H9 (cell line): ENCODE measurements at regions not wholly inside any gene's neighbourhood (a gene's known extent, or its start where the extent isn't known, plus 50 kb on each side); places are given as distances from the start of the nearest gene placed in this dataset.

Experiments used
- DNase-seq: peaks from one replicate; pipeline ENCODE4 v3.0.0-alpha.2; 2017
- H2AFZ ChIP-seq: one replicate; pipeline ENCODE4 v1.6.1; 2013; ENCODE audit warnings: mild to moderate bottlenecking, low read length, control low read depth, moderate library complexity
- H2AK5ac ChIP-seq: 2 replicates; pipeline ENCODE4 v1.6.1; 2013; ENCODE audit warnings: low read length, control low read depth, mixed read lengths; ENCODE audit not compliant: insufficient read length
- H2BK120ac ChIP-seq: one replicate; pipeline ENCODE4 v1.6.1; 2013; ENCODE audit warnings: low read depth, mild to moderate bottlenecking, low read length, control low read depth, inconsistent platforms; ENCODE audit not compliant: poor library complexity, severe bottlenecking
- H2BK12ac ChIP-seq: 2 replicates; pipeline ENCODE4 v1.6.1; 2013; ENCODE audit warnings: low read length, control low read depth, mixed read lengths, low read depth; ENCODE audit not compliant: insufficient read length
- H2BK15ac ChIP-seq: 2 replicates; pipeline ENCODE4 v1.6.1; 2013; ENCODE audit warnings: low read depth, low read length, control low read depth
- H2BK20ac ChIP-seq: one replicate; pipeline ENCODE4 v1.6.1; 2013; ENCODE audit warnings: low read depth, mild to moderate bottlenecking, low read length, control low read depth, inconsistent platforms; ENCODE audit not compliant: poor library complexity, severe bottlenecking
- H2BK5ac ChIP-seq: 2 replicates; pipeline ENCODE4 v1.6.1; 2013; ENCODE audit warnings: low read length, control low read depth, mixed read lengths; ENCODE audit not compliant: insufficient read length
- H3K14ac ChIP-seq: 2 replicates; pipeline ENCODE4 v1.6.1; 2013; ENCODE audit warnings: low read length, control low read depth; ENCODE audit not compliant: insufficient read depth
- H3K18ac ChIP-seq: 2 replicates; pipeline ENCODE4 v1.6.1; 2013; ENCODE audit warnings: low read depth, mild to moderate bottlenecking, mixed read lengths, low read length, control low read depth; ENCODE audit not compliant: insufficient read length
- H3K23ac ChIP-seq: 2 replicates; pipeline ENCODE4 v1.6.1; 2013; ENCODE audit warnings: low read length, control low read depth, mixed read lengths, low read depth; ENCODE audit not compliant: insufficient read length
- H3K23me2 ChIP-seq: 2 replicates; pipeline ENCODE4 v1.6.1; 2013; ENCODE audit warnings: low read depth, mild to moderate bottlenecking, mixed read lengths, low read length, control low read depth; ENCODE audit not compliant: insufficient read length, poor library complexity, severe bottlenecking
- H3K27ac ChIP-seq: 2 replicates; pipeline ENCODE4 v1.5.1; 2013; ENCODE audit warnings: low read length, control low read depth, mixed read lengths, low read depth; ENCODE audit not compliant: insufficient read length
- H3K27me3 ChIP-seq: 2 replicates; pipeline ENCODE4 v1.6.1; 2013; ENCODE audit warnings: low read length, control low read depth, inconsistent platforms; ENCODE audit not compliant: insufficient read depth
- H3K4ac ChIP-seq: 2 replicates; pipeline ENCODE4 v1.6.1; 2013; ENCODE audit warnings: low read depth, mild to moderate bottlenecking, control low read depth, inconsistent platforms, low read length, moderate library complexity
- H3K4me1 ChIP-seq: 2 replicates; pipeline ENCODE4 v1.6.1; 2013; ENCODE audit warnings: low read length, control low read depth, inconsistent platforms; ENCODE audit not compliant: insufficient read depth
- H3K4me2 ChIP-seq: 2 replicates; pipeline ENCODE4 v1.6.1; 2013; ENCODE audit warnings: low read length, control low read depth, mixed read lengths; ENCODE audit not compliant: insufficient read length, insufficient read depth
- H3K56ac ChIP-seq: 2 replicates; pipeline ENCODE4 v1.6.1; 2013; ENCODE audit warnings: low read depth, mild to moderate bottlenecking, mixed read lengths, low read length, control low read depth; ENCODE audit not compliant: insufficient read length
- H3K79me1 ChIP-seq: 2 replicates; pipeline ENCODE4 v1.6.1; 2013; ENCODE audit warnings: low read depth, mild to moderate bottlenecking, moderate library complexity, low read length, control low read depth, inconsistent platforms; ENCODE audit not compliant: insufficient read depth, poor library complexity, severe bottlenecking
- H3K79me2 ChIP-seq: 2 replicates; pipeline ENCODE4 v1.6.1; 2013; ENCODE audit warnings: low read length, control low read depth, inconsistent platforms; ENCODE audit not compliant: insufficient read depth
- H3K9ac ChIP-seq: 2 replicates; pipeline ENCODE4 v1.6.1; 2013; ENCODE audit warnings: low read length, control low read depth, mixed read lengths; ENCODE audit not compliant: insufficient read length; ENCODE audit errors: extremely low read depth
- H3K9me3 ChIP-seq: one replicate; pipeline ENCODE4 v1.6.1; 2013; ENCODE audit warnings: low read depth, low read length, inconsistent platforms; ENCODE audit not compliant: control insufficient read depth
- H3T11ph ChIP-seq: one replicate; pipeline ENCODE4 v1.6.1; 2013; ENCODE audit warnings: mild to moderate bottlenecking, low read length, control low read depth, inconsistent platforms
- H4K20me1 ChIP-seq: one replicate; pipeline ENCODE4 v1.6.1; 2013; ENCODE audit not compliant: control insufficient read depth, insufficient read length, insufficient read depth
- H4K5ac ChIP-seq: 2 replicates; pipeline ENCODE4 v1.6.1; 2013; ENCODE audit warnings: low read depth, mild to moderate bottlenecking, mixed read lengths, low read length, control low read depth; ENCODE audit not compliant: insufficient read length
- H4K8ac ChIP-seq: replicated peaks from 2 replicates; pipeline ENCODE4 v1.6.1; 2013; ENCODE audit warnings: low read length, control low read depth, mixed read lengths, low read depth; ENCODE audit not compliant: insufficient read length
- H4K91ac ChIP-seq: 2 replicates; pipeline ENCODE4 v1.6.1; 2013; ENCODE audit warnings: low read depth, mild to moderate bottlenecking, moderate library complexity, mixed read lengths, low read length, control low read depth; ENCODE audit not compliant: insufficient read length
- H3K27ac Mint-ChIP-seq, 3 experiments: 2 replicates in 2 of 3; 3 replicates in 1 of 3; pipeline ENCODE4 v1.8.0; 2020 to 2021; ENCODE audit warnings: mixed read lengths in 3 of 3, mild to moderate bottlenecking in 1 of 3, moderate library complexity in 1 of 3
- H3K27me3 Mint-ChIP-seq: 2 replicates; pipeline ENCODE4 v1.8.0; 2021; ENCODE audit warnings: low read depth, mild to moderate bottlenecking, moderate library complexity, mixed read lengths
- H3K36me3 Mint-ChIP-seq, 3 experiments: 2 replicates in 2 of 3; 3 replicates in 1 of 3; pipeline ENCODE4 v1.8.0; 2020 to 2021; ENCODE audit warnings: low read depth in 3 of 3, mixed read lengths in 3 of 3; ENCODE audit not compliant: insufficient read depth in 1 of 3
- H3K4me1 Mint-ChIP-seq, 2 experiments: 2 replicates each; pipeline ENCODE4 v1.8.0; 2020; ENCODE audit warnings: mixed read lengths in 2 of 2
- H3K4me3 Mint-ChIP-seq, 2 experiments: 2 replicates in 1 of 2; 3 replicates in 1 of 2; pipeline ENCODE4 v1.8.0; 2020 to 2021; ENCODE audit warnings: mild to moderate bottlenecking in 2 of 2, mixed read lengths in 2 of 2, moderate library complexity in 1 of 2
- H3K9me3 Mint-ChIP-seq, 2 experiments: 2 replicates in 1 of 2; 3 replicates in 1 of 2; pipeline ENCODE4 v1.8.0; 2020; ENCODE audit warnings: mild to moderate bottlenecking in 2 of 2, mixed read lengths in 2 of 2, moderate library complexity in 1 of 2
- whole genome bisulfite sequencing: extraction: QIAGEN DNeasy Blood & Tissue Kit; methylation state at CpG from one replicate; pipeline ENCODE4 v1.1.7; 2013; ENCODE audit warnings: missing lambda C conversion rate, low lambda C conversion rate, mixed read lengths; ENCODE audit not compliant: insufficient read length; ENCODE audit errors: extremely low coverage; 5-methylcytosine and 5-hydroxymethylcytosine counted together
- TF ChIP-seq, protein P1 (sequence below): fragments of 200-600 bp; sonication (generic); conservative IDR thresholded peaks from 3 replicates; pipeline ENCODE4 v1.8.0; 2021; ENCODE audit warnings: antibody characterized with exemption, mild to moderate bottlenecking

DNA sequence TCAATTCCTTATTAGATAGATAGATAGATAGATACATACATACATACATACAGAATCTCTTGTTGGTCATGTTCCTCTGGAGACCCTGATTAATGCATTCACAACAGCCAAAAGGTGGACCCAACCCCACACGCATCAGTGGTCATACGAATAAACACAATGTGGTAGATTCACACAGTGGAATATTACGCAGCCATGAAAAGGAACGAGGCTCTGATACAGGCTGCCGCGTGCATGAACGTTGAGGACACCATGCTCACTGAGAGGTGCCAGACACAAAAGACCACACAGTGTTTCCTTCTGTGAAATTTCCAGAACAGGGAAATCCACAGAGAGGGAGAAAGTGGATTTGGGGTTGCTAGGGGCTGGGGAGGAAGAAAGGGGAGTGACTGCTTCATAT, 136.7 kb downstream of the CRLF2 start:
- Mint-ChIP-seq H3K4me1 (peaks cover 7 to 9% of the 10 kb centered on the region in 2 experiments), H3K27ac (peak overlapping the region in 1 of 3 experiments; percentile 40; a peak in 1 of 7 replicates), H3K9me3 (peaks cover 18 to 20% of the 10 kb centered on the region in 2 experiments), H3K27me3 (peaks cover 9% of the 10 kb centered on the region), H3K36me3 (peaks cover 0 to 19% (median 6%) of the 10 kb centered on the region in 3 experiments; a peak in 6 of 7 replicates), H3K4me3 (no peak overlapping the region)
- H2BK20ac ChIP-seq, result no peak overlapping the region
- H4K91ac ChIP-seq, result no peak overlapping the region
- no peak overlapping the region for H4K5ac ChIP-seq
- H3K4me2 ChIP-seq, result no peak overlapping the region
- H3K4me1 ChIP-seq, result no peaks in the 10 kb centered on the region
- no peak overlapping the region for H2BK12ac ChIP-seq
- DNase-seq, result no peak
- no peak overlapping the region for H2BK120ac ChIP-seq
- no peak overlapping the region for H4K8ac ChIP-seq
- H3T11ph ChIP-seq, result no peak overlapping the region
- no peak overlapping the region for H2AK5ac ChIP-seq
- H3K56ac ChIP-seq, result no peak overlapping the region
- no peak overlapping the region for H3K18ac ChIP-seq
- H3K14ac ChIP-seq, result no peak overlapping the region
- TF ChIP-seq, protein P1, sequence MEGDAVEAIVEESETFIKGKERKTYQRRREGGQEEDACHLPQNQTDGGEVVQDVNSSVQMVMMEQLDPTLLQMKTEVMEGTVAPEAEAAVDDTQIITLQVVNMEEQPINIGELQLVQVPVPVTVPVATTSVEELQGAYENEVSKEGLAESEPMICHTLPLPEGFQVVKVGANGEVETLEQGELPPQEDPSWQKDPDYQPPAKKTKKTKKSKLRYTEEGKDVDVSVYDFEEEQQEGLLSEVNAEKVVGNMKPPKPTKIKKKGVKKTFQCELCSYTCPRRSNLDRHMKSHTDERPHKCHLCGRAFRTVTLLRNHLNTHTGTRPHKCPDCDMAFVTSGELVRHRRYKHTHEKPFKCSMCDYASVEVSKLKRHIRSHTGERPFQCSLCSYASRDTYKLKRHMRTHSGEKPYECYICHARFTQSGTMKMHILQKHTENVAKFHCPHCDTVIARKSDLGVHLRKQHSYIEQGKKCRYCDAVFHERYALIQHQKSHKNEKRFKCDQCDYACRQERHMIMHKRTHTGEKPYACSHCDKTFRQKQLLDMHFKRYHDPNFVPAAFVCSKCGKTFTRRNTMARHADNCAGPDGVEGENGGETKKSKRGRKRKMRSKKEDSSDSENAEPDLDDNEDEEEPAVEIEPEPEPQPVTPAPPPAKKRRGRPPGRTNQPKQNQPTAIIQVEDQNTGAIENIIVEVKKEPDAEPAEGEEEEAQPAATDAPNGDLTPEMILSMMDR, result no peak
- H4K20me1 ChIP-seq, result no peaks in the 10 kb centered on the region
- no peaks in the 10 kb centered on the region for H3K9me3 ChIP-seq
- H2BK15ac ChIP-seq, result no peak overlapping the region
- H2AFZ ChIP-seq, result no peak overlapping the region
- H3K23me2 ChIP-seq, result no peaks in the 10 kb centered on the region
- no peak overlapping the region for H3K9ac ChIP-seq
- no peak overlapping the region for H3K4ac ChIP-seq
- no peaks in the 10 kb centered on the region for H3K27me3 ChIP-seq
- no peak overlapping the region for H3K27ac ChIP-seq
- no peak overlapping the region for H2BK5ac ChIP-seq
- no peaks in the 10 kb centered on the region for H3K79me2 ChIP-seq
- H3K79me1 ChIP-seq, result no peaks in the 10 kb centered on the region
- WGBS, result no CpG with 5 or more reads among the region's 7 CpGs
- H3K23ac ChIP-seq, result no peak overlapping the region
